ENCODE measurements at regions not wholly inside any gene's neighbourhood (a gene's known extent, or its start where the extent isn't known, plus 50 kb on each side); places are given as distances from the start of the nearest gene placed in this dataset.

- H3K4me3 ChIP-seq (replicated peaks; ENCODE audit: low read depth, low read length) = no peak overlapping the region
- no peak for DNase-seq (ENCODE audit: low read depth)
- TF ChIP-seq CTCF (IDR thresholded peaks at IDR 0.05; ENCODE audit: low read length, missing control alignments) = no peak
These were observed 164.5 kb downstream of the EBLN2 start for GRCh38 chr3:73225991-73226390.

GRCh38 chr3:73228000-73228399 lies 166.5 kb downstream of the EBLN2 start:
- DNase-seq (ENCODE audit: low read depth) = no peak
- no peak for TF ChIP-seq CTCF (IDR thresholded peaks at IDR 0.05; ENCODE audit: low read length, missing control alignments)
- no peak overlapping the region for H3K4me3 ChIP-seq (replicated peaks; ENCODE audit: low read depth, low read length)

- TF ChIP-seq CTCF (IDR thresholded peaks at IDR 0.05; ENCODE audit: low read length, missing control alignments) = no peak
- no peak for DNase-seq (ENCODE audit: low read depth)
- H3K4me3 ChIP-seq (replicated peaks; ENCODE audit: low read depth, low read length) = no peak overlapping the region
These were observed 167.0 kb downstream of the EBLN2 start for GRCh38 chr3:73228437-73228836.

GRCh38 chr3:73228959-73229358 lies 167.5 kb downstream of the EBLN2 start:
- H3K4me3 ChIP-seq (replicated peaks; ENCODE audit: low read depth, low read length) = no peak overlapping the region
- TF ChIP-seq CTCF (IDR thresholded peaks at IDR 0.05; ENCODE audit: low read length, missing control alignments) = no peak
- DNase-seq (ENCODE audit: low read depth) = no peak

GRCh38 chr3:73234354-73235014 lies 173.0 kb downstream of the EBLN2 start:
- DNase-seq (ENCODE audit: low read depth) = no peak
- no peak overlapping the region for H3K4me3 ChIP-seq (replicated peaks; ENCODE audit: low read depth, low read length)
- TF ChIP-seq CTCF (IDR thresholded peaks at IDR 0.05; ENCODE audit: low read length, missing control alignments) = no peak

- DNase-seq (ENCODE audit: low read depth) = no peak
- TF ChIP-seq CTCF (IDR thresholded peaks at IDR 0.05; ENCODE audit: low read length, missing control alignments) = no peak
- no peak overlapping the region for H3K4me3 ChIP-seq (replicated peaks; ENCODE audit: low read depth, low read length)
These were observed 174.3 kb downstream of the EBLN2 start for GRCh38 chr3:73235768-73236167.

GRCh38 chr3:73236867-73237266 lies 175.4 kb downstream of the EBLN2 start:
- no peak for TF ChIP-seq CTCF (IDR thresholded peaks at IDR 0.05; ENCODE audit: low read length, missing control alignments)

More at GRCh38 chr3:73236867-73237266, 175.4 kb downstream of the EBLN2 start:
- H3K4me3 ChIP-seq (replicated peaks; ENCODE audit: low read depth, low read length) = no peak overlapping the region
- DNase-seq (ENCODE audit: low read depth) = no peak
